Cardiac fibroblast (primary cell): ENCODE measurements at regions not wholly inside any gene's neighbourhood (a gene's known extent, or its start where the extent isn't known, plus 50 kb on each side); places are given as distances from the start of the nearest gene placed in this dataset.
"Not testable (repeated sequence)": the region's sequence is repeated elsewhere in the genome, so short reads cannot be mapped to it uniquely, and the experiment has no call there.

Experiments
- DNase-seq, 2 donors: peaks; one replicate each; pipeline versions ENCODE4 v3.0.0 to v3.0.0-alpha.2; 2010; ENCODE audit warnings: low read depth in 2 of 2
- H3K4me3 ChIP-seq, 2 donors: replicated peaks in 1 of 2; 1 replicate in 1 of 2; 2 replicates in 1 of 2; pipeline ENCODE4 v1.5.1; 2011; ENCODE audit warnings: low read depth in 2 of 2, low read length in 2 of 2, mild to moderate bottlenecking in 2 of 2, moderate library complexity in 1 of 2
- CTCF ChIP-seq: IDR thresholded peaks from one replicate; pipeline ENCODE4 v1.5.1; 2011; ENCODE audit warnings: low read depth, mild to moderate bottlenecking, low read length, inconsistent platforms

GRCh38 chr1:213418268-213419071 lies 367.4 kb downstream of the RPS6KC1 start:
- TF ChIP-seq CTCF, result no peak
- no peak for DNase-seq
- H3K4me3 ChIP-seq, result no peak overlapping the region

GRCh38 chr1:213419401-213420030 lies 368.5 kb downstream of the RPS6KC1 start:
- DNase-seq, result no peak
- no peak for TF ChIP-seq CTCF
- no peak overlapping the region for H3K4me3 ChIP-seq

- not testable (repeated sequence) for H3K4me3 ChIP-seq, DNase-seq
Measured at GRCh38 chr1:213421178-213421577, 370.1 kb downstream of the RPS6KC1 start.

GRCh38 chr1:213423041-213423440 lies 372.0 kb downstream of the RPS6KC1 start:
- DNase-seq, result no peak
- TF ChIP-seq CTCF, result no peak
- no peak overlapping the region for H3K4me3 ChIP-seq

GRCh38 chr1:213423605-213424004 lies 372.6 kb downstream of the RPS6KC1 start:
- TF ChIP-seq CTCF, result no peak
- DNase-seq, result no peak
- no peak overlapping the region for H3K4me3 ChIP-seq

GRCh38 chr1:213425376-213426030 lies 374.5 kb downstream of the RPS6KC1 start:
- DNase-seq, result no peak
- H3K4me3 ChIP-seq, result no peak overlapping the region
- no peak for TF ChIP-seq CTCF

GRCh38 chr1:213429642-213430041 lies 378.6 kb downstream of the RPS6KC1 start:
- no peak overlapping the region for H3K4me3 ChIP-seq
- no peak for TF ChIP-seq CTCF
- no peak for DNase-seq
